ENCODE measurements at regions not wholly inside any gene's neighbourhood (a gene's known extent, or its start where the extent isn't known, plus 50 kb on each side); places are given as distances from the start of the nearest gene placed in this dataset.

DNA sequence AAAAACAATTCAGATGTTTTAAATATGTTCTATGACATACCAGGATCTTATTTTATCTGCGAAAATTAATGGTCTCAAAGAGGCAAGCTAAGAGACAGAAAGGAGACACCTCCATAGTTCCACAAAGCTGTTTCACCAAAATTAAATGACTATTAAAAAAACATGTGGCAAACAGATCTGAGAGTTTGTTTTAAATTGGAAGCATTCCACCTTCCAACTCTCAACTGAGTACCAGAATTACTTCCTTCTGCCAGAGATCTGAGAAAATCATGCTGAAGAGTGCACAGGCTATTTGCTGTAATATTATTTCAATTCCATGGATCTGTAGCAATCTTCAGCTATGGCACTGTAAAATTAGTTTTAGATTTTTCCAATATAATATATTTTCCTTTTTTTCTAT, 669.5 kb upstream of the MARCKS start:
- TF ChIP-seq POLR2AphosphoS5 (IDR thresholded peaks at IDR 0.05; ENCODE audit: borderline replicate concordance, low read depth, low read length): no peak
- TF ChIP-seq EZH2 (IDR thresholded peaks at IDR 0.05): no peak
- TF ChIP-seq FOXP2 (optimal IDR thresholded peaks at IDR 0.05; ENCODE audit: control extremely low read depth, extremely low read length, insufficient read depth): no peak

All from SK-N-MC (cell line).